IPS-18c (cell line): ENCODE measurements at regions not wholly inside any gene's neighbourhood (a gene's known extent, or its start where the extent isn't known, plus 50 kb on each side); places are given as distances from the start of the nearest gene placed in this dataset.
A peak's percentile ranks its signal among the peaks of the same experiment; 100 is the strongest.

ENCODE experiments used
- H3K4me3 ChIP-seq: 2 replicates; pipeline ENCODE4 v1.7.0; 2013; ENCODE audit warnings: low read depth, mild to moderate bottlenecking, low read length, moderate library complexity; ENCODE audit not compliant: insufficient read depth
- H3K9me3 ChIP-seq: one replicate; pipeline ENCODE4 v1.6.1; 2013; ENCODE audit warnings: mild to moderate bottlenecking, low read length, moderate library complexity; ENCODE audit not compliant: control insufficient read depth, insufficient read depth

GRCh38 chr10:31754803-31755624, 173.6 kb downstream of the ARHGAP12 start:
- Histone ChIP-seq H3K9me3 (no peaks in the 10 kb centered on the region), H3K4me3 (peak overlapping the region; percentile 6; the same call in 1 of the 2 replicates)

- H3K9me3 ChIP-seq = no peaks in the 10 kb centered on the region
- H3K4me3 ChIP-seq = no peak overlapping the region
Observed at GRCh38 chr10:31753681-31754080, 174.9 kb downstream of the ARHGAP12 start.

GRCh38 chr10:31752170-31752569, 176.5 kb downstream of the ARHGAP12 start:
- Histone ChIP-seq H3K4me3 (no peak overlapping the region), H3K9me3 (no peaks in the 10 kb centered on the region)

GRCh38 chr10:31751738-31752080, 176.9 kb downstream of the ARHGAP12 start:
- H3K9me3 ChIP-seq = no peaks in the 10 kb centered on the region
- H3K4me3 ChIP-seq = no peak overlapping the region

- Histone ChIP-seq H3K9me3 (no peaks in the 10 kb centered on the region), H3K4me3 (no peak overlapping the region)
Observed at GRCh38 chr10:31751051-31751737, 177.4 kb downstream of the ARHGAP12 start.

- no peak overlapping the region for H3K4me3 ChIP-seq
- peaks cover 2% of the 10 kb centered on the region for H3K9me3 ChIP-seq
Observed at GRCh38 chr10:31749981-31750840, 178.4 kb downstream of the ARHGAP12 start.

- H3K4me3 ChIP-seq = no peak overlapping the region
Observed at GRCh38 chr10:31749301-31749700, 179.3 kb downstream of the ARHGAP12 start.

GRCh38 chr10:31745612-31746376, 182.8 kb downstream of the ARHGAP12 start:
- Histone ChIP-seq H3K9me3 (peaks cover 2% of the 10 kb centered on the region), H3K4me3 (no peak overlapping the region)

More at GRCh38 chr10:31749301-31749700, 179.3 kb downstream of the ARHGAP12 start:
- peaks cover 2% of the 10 kb centered on the region for H3K9me3 ChIP-seq

- Histone ChIP-seq H3K4me3 (no peak overlapping the region), H3K9me3 (peaks cover 2% of the 10 kb centered on the region)
Observed at GRCh38 chr10:31744025-31744424, 184.6 kb downstream of the ARHGAP12 start.

- peaks cover 2% of the 10 kb centered on the region for H3K9me3 ChIP-seq
- no peak overlapping the region for H3K4me3 ChIP-seq
Observed at GRCh38 chr10:31742255-31742654, 186.4 kb downstream of the ARHGAP12 start.

- Histone ChIP-seq H3K9me3 (peaks cover 2% of the 10 kb centered on the region), H3K4me3 (no peak overlapping the region)
Observed at GRCh38 chr10:31741473-31741872, 187.2 kb downstream of the ARHGAP12 start.

GRCh38 chr10:31739711-31740110, 188.9 kb downstream of the ARHGAP12 start:
- Histone ChIP-seq H3K4me3 (no peak overlapping the region), H3K9me3 (no peaks in the 10 kb centered on the region)

GRCh38 chr10:31739146-31739545, 189.5 kb downstream of the ARHGAP12 start:
- H3K4me3 ChIP-seq = no peak overlapping the region
- no peaks in the 10 kb centered on the region for H3K9me3 ChIP-seq

- H3K9me3 ChIP-seq = peaks cover 12% of the 10 kb centered on the region
- H3K4me3 ChIP-seq = no peak overlapping the region
Observed at GRCh38 chr10:31731711-31732110, 196.9 kb downstream of the ARHGAP12 start.

GRCh38 chr10:31730776-31731175, 197.9 kb downstream of the ARHGAP12 start:
- Histone ChIP-seq H3K9me3 (peaks cover 12% of the 10 kb centered on the region), H3K4me3 (no peak overlapping the region)

- peaks cover 12% of the 10 kb centered on the region for H3K9me3 ChIP-seq
- H3K4me3 ChIP-seq = no peak overlapping the region
Observed at GRCh38 chr10:31728698-31729224, 199.9 kb downstream of the ARHGAP12 start.

GRCh38 chr10:31725436-31725835, 203.2 kb downstream of the ARHGAP12 start:
- Histone ChIP-seq H3K9me3 (peaks cover 14% of the 10 kb centered on the region), H3K4me3 (no peak overlapping the region)
